ENCODE measurements at regions not wholly inside any gene's neighbourhood (a gene's known extent, or its start where the extent isn't known, plus 50 kb on each side); places are given as distances from the start of the nearest gene placed in this dataset.

GRCh38 chr15:96087180-96087884 is 243.2 kb upstream of the NR2F2 start:
- DNase-seq, result no peak

GRCh38 chr15:96088650-96089049 is 241.8 kb upstream of the NR2F2 start:
- peak; percentile 52 for DNase-seq

GRCh38 chr15:96089405-96090058 is 241.0 kb upstream of the NR2F2 start:
- no peak for DNase-seq

- no peak for DNase-seq
Observed at GRCh38 chr15:96092186-96092585, 238.3 kb upstream of the NR2F2 start.

- DNase-seq, result no peak
Observed at GRCh38 chr15:96093063-96093462, 237.4 kb upstream of the NR2F2 start.

GRCh38 chr15:96097661-96098060 is 232.8 kb upstream of the NR2F2 start:
- DNase-seq, result no peak

GRCh38 chr15:96102631-96103030 is 227.9 kb upstream of the NR2F2 start:
- no peak for DNase-seq

- DNase-seq, result no peak
Observed at GRCh38 chr15:96106181-96106580, 224.3 kb upstream of the NR2F2 start.

GRCh38 chr15:96106628-96107027 is 223.9 kb upstream of the NR2F2 start:
- DNase-seq, result no peak

GRCh38 chr15:96107916-96108315 is 222.6 kb upstream of the NR2F2 start:
- no peak for DNase-seq

GRCh38 chr15:96108405-96108804 is 222.1 kb upstream of the NR2F2 start:
- no peak for DNase-seq

GRCh38 chr15:96109820-96110219 is 220.7 kb upstream of the NR2F2 start:
- DNase-seq, result no peak

- no peak for DNase-seq
Observed at GRCh38 chr15:96112018-96112417, 218.5 kb upstream of the NR2F2 start.

GRCh38 chr15:96115642-96116041 is 214.9 kb upstream of the NR2F2 start:
- no peak for DNase-seq

- no peak for DNase-seq
Observed at GRCh38 chr15:96117270-96117669, 213.2 kb upstream of the NR2F2 start.

GRCh38 chr15:96119734-96120133 is 210.8 kb upstream of the NR2F2 start:
- no peak for DNase-seq

GRCh38 chr15:96121086-96121920 is 209.2 kb upstream of the NR2F2 start:
- DNase-seq, result no peak

- no peak for DNase-seq
Observed at GRCh38 chr15:96122077-96123027, 208.1 kb upstream of the NR2F2 start.

- DNase-seq, result no peak
Observed at GRCh38 chr15:96123028-96123400, 207.5 kb upstream of the NR2F2 start.

GRCh38 chr15:96123630-96124187 is 206.8 kb upstream of the NR2F2 start:
- DNase-seq, result no peak

- DNase-seq, result no peak
Observed at GRCh38 chr15:96124436-96124835, 206.1 kb upstream of the NR2F2 start.

All from renal pelvis (tissue), 1 donor.